Panc1 (cell line): ENCODE measurements at regions not wholly inside any gene's neighbourhood (a gene's known extent, or its start where the extent isn't known, plus 50 kb on each side); places are given as distances from the start of the nearest gene placed in this dataset.

Experiments used
- CTCF ChIP-seq: fragments of 450-650 bp; IDR thresholded peaks from 2 replicates; pipeline ENCODE4 v1.5.1; 2017; ENCODE audit warnings: mild to moderate bottlenecking
- POLR2AphosphoS5 ChIP-seq: IDR thresholded peaks from 2 replicates; pipeline ENCODE4 v1.6.1; 2012; ENCODE audit warnings: mild to moderate bottlenecking, low read depth, low read length, moderate library complexity
- REST ChIP-seq, 2 experiments: IDR thresholded peaks; 2 replicates each; pipeline ENCODE4 v1.6.1; 2011 to 2012; ENCODE audit warnings: low read depth in 2 of 2, control low read depth in 1 of 2, low read length in 1 of 2, mild to moderate bottlenecking in 1 of 2, moderate library complexity in 1 of 2; ENCODE audit not compliant: insufficient read depth in 1 of 2
- SIN3A ChIP-seq: IDR thresholded peaks from 2 replicates; pipeline ENCODE4 v1.6.1; 2012; ENCODE audit warnings: low read depth, mild to moderate bottlenecking, low read length, moderate library complexity, borderline replicate concordance; ENCODE audit not compliant: insufficient read depth
- TCF7L2 ChIP-seq: IDR thresholded peaks from 2 replicates; pipeline ENCODE4 v1.6.1; 2011; ENCODE audit warnings: mild to moderate bottlenecking, low read depth, low read length, inconsistent platforms

- TF ChIP-seq CTCF (no peak), POLR2AphosphoS5 (no peak), REST (IDR thresholded peaks at IDR 0.05; ENCODE audit: insufficient read depth in 1 of 2, low read depth in 2 of 2, low read length in 1 of 2) (no peak), SIN3A (no peak), TCF7L2 (no peak)
Observed at GRCh38 chr2:161571051-161571429, 53.2 kb upstream of the SLC4A10 start.
